GM12878 (cell line): ENCODE measurements at regions not wholly inside any gene's neighbourhood (a gene's known extent, or its start where the extent isn't known, plus 50 kb on each side); places are given as distances from the start of the nearest gene placed in this dataset.

Experiments used
- ATAC-seq: fragments of 200-7000 bp; cut with Tn5 transposase; 3 replicates; pipeline ENCODE4 v1.9.1; 2020; ENCODE audit warnings: mild to moderate bottlenecking, moderate library complexity
- BruUV-seq: library from RNA; stranded (reverse); fragments of 400-500 nt; replicated peaks from 2 replicates; lab custom pipeline; 2021; lab: Mats Ljungman, UMichigan
- CTCF ChIA-PET: fragments of 300-600 bp; sonication (Branson Sonifier 250); formaldehyde crosslinking; extraction: SDS; loops from one replicate; lab custom pipeline; 2021; ENCODE audit warnings: inconsistent platforms; lab: Yijun Ruan, JAX
- POLR2A ChIA-PET: fragments of 350-600 bp; formaldehyde crosslinking; extraction: SDS; loops from one replicate; lab custom pipeline; 2021; ENCODE audit warnings: inconsistent platforms; lab: Charles Lee
- RAD21 ChIA-PET: fragments of 300-600 bp; sonication (Branson Sonifier 250); formaldehyde crosslinking; loops from one replicate; lab custom pipeline; 2023; ENCODE audit warnings: antibody characterized with exemption; ENCODE audit not compliant: unreplicated experiment; lab: Charles Lee
- SMC1A ChIA-PET: fragments of 300-600 bp; sonication (Branson Sonifier 250); formaldehyde crosslinking; loops from one replicate; lab custom pipeline; 2023; ENCODE audit not compliant: unreplicated experiment, uncharacterized antibody; lab: Charles Lee
- DNase-seq: peaks from one replicate; pipeline ENCODE4 v3.0.0-alpha.2; 2011; ENCODE audit warnings: low read depth, low spot score
- FAIRE-seq: peaks from 3 replicates; lab custom pipeline; 2011; peaks lifted over from hg19 to GRCh38; lab: Jason Lieb, UNC
- H2AFZ ChIP-seq: 2 replicates; pipeline ENCODE4 v1.6.0; 2011; ENCODE audit warnings: low read depth, low read length, control low read depth; ENCODE audit not compliant: control insufficient read depth
- H3K27ac ChIP-seq: 2 replicates; pipeline ENCODE4 v1.5.1; 2011; ENCODE audit warnings: control low read depth; ENCODE audit not compliant: control insufficient read depth, insufficient read depth
- H3K27me3 ChIP-seq, 2 experiments: replicated peaks in 1 of 2; 2 replicates each; pipeline versions ENCODE4 v1.6.0 to v1.6.1; 2011; ENCODE audit warnings: low read length in 1 of 2; ENCODE audit not compliant: control insufficient read depth in 2 of 2, insufficient read depth in 2 of 2
- H3K36me3 ChIP-seq, 2 experiments: 2 replicates each; pipeline ENCODE4 v1.5.1; 2011; ENCODE audit warnings: low read length in 1 of 2; ENCODE audit not compliant: control insufficient read depth in 2 of 2, insufficient read depth in 2 of 2
- H3K4me1 ChIP-seq: 2 replicates; pipeline ENCODE4 v1.6.1; 2011; ENCODE audit warnings: mild to moderate bottlenecking, low read length, moderate library complexity, mixed read lengths; ENCODE audit not compliant: control insufficient read depth, insufficient read depth
- H3K4me2 ChIP-seq: 2 replicates; pipeline ENCODE4 v1.6.0; 2011; ENCODE audit warnings: control low read depth; ENCODE audit not compliant: control insufficient read depth, insufficient read depth
- H3K4me3 ChIP-seq: fragments of 200-600 bp; sonication (generic); 2 replicates; pipeline ENCODE4 v1.5.1; 2016
- H3K79me2 ChIP-seq: 2 replicates; pipeline ENCODE4 v1.6.0; 2011; ENCODE audit warnings: low read length; ENCODE audit not compliant: control insufficient read depth, insufficient read depth
- H3K9ac ChIP-seq: 2 replicates; pipeline ENCODE4 v1.8.0; 2011; ENCODE audit warnings: low read length, control low read depth, mixed read lengths; ENCODE audit not compliant: control insufficient read depth, insufficient read depth
- H3K9me3 ChIP-seq: replicated peaks from 3 replicates; pipeline ENCODE4 v1.5.1; 2011; ENCODE audit warnings: mild to moderate bottlenecking, low read length; ENCODE audit not compliant: control insufficient read depth, insufficient read depth
- H4K20me1 ChIP-seq: 2 replicates; pipeline ENCODE4 v1.6.0; 2011; ENCODE audit not compliant: control insufficient read depth, insufficient read depth
- CEBPZ ChIP-seq: fragments of 150-350 bp; IDR thresholded peaks from 2 replicates; pipeline ENCODE4 v1.6.1; 2016; ENCODE audit warnings: low read depth, low read length
- CREM ChIP-seq: IDR thresholded peaks from 2 replicates; pipeline ENCODE4 v1.6.1; 2014; ENCODE audit warnings: antibody characterized with exemption, low read depth
- EED ChIP-seq: sonication (generic); IDR thresholded peaks from 2 replicates; pipeline ENCODE4 v1.6.1; 2016; ENCODE audit warnings: antibody characterized with exemption, low read depth
- ETV6 ChIP-seq, 2 experiments: fragments of 450-650 bp in 1 of 2; IDR thresholded peaks in 1 of 2; conservative IDR thresholded peaks in 1 of 2; 2 replicates each; pipeline ENCODE4 v1.6.1; 2014; ENCODE audit warnings: antibody characterized with exemption in 1 of 2, borderline replicate concordance in 1 of 2, low read depth in 1 of 2, mild to moderate bottlenecking in 1 of 2, moderate library complexity in 1 of 2
- GATAD2B ChIP-seq: fragments of 450-650 bp; conservative IDR thresholded peaks from 2 replicates; pipeline ENCODE4 v1.6.1; 2017; ENCODE audit warnings: low read depth, mild to moderate bottlenecking, moderate library complexity
- MYB ChIP-seq: fragments of 150-350 bp; IDR thresholded peaks from 2 replicates; pipeline ENCODE4 v1.6.1; 2014; ENCODE audit warnings: mild to moderate bottlenecking, low read depth, low read length, borderline replicate concordance
- NBN ChIP-seq: fragments of 450-650 bp; IDR thresholded peaks from 2 replicates; pipeline ENCODE4 v1.6.1; 2016
- PRDM15 ChIP-seq: fragments of 450-650 bp; formaldehyde crosslinking; IDR thresholded peaks from 2 replicates; pipeline ENCODE4 v1.4.0; 2020; ENCODE audit warnings: mild to moderate bottlenecking, moderate library complexity
- RFX5 ChIP-seq: IDR thresholded peaks from 2 replicates; pipeline ENCODE4 v1.6.1; 2011; ENCODE audit warnings: low read depth, low read length, improper control_type of control experiment
- SREBF1 ChIP-seq: IDR thresholded peaks from 2 replicates; pipeline ENCODE4 v1.6.1; 2012; ENCODE audit warnings: mild to moderate bottlenecking, low read length
- USF2 ChIP-seq: IDR thresholded peaks from 2 replicates; pipeline ENCODE4 v1.6.1; 2011; ENCODE audit warnings: low read depth, low read length, improper control_type of control experiment, borderline replicate concordance
- ZNF24 ChIP-seq: fragments of 450-650 bp; IDR thresholded peaks from 2 replicates; pipeline ENCODE4 v1.6.1; 2017; ENCODE audit warnings: antibody characterized with exemption, mild to moderate bottlenecking
- ZSCAN29 ChIP-seq: fragments of 450-650 bp; IDR thresholded peaks from 2 replicates; pipeline ENCODE4 v1.6.1; 2017; ENCODE audit warnings: mild to moderate bottlenecking, moderate library complexity
- WGBS: methylation state at CpG from one replicate; pipeline ENCODE4 v1.1.6; 2016; ENCODE audit warnings: low lambda C conversion rate; ENCODE audit not compliant: insufficient replicate concordance, insufficient coverage; ENCODE audit errors: missing lambda C conversion rate; 5-methylcytosine and 5-hydroxymethylcytosine counted together
- in situ Hi-C: fragments of 300-500 bp; cut with MboI; formaldehyde crosslinking; loops from 9 replicates; pipeline ENCODE4 v1.14.3; 2018; ENCODE audit warnings: mixed read lengths
- intact Hi-C: fragments of 100-400 bp; cut with micrococcal nuclease; formaldehyde crosslinking; loops from one replicate; pipeline ENCODE4 v1.14.2; 2022; ENCODE audit not compliant: unreplicated experiment

- intact Hi-C loops: no loop called here
- H3K36me3 ChIP-seq: no peaks in the 10 kb centered on the region
- ChIA-PET CTCF (no interaction called here), SMC1A (no interaction called here), RAD21 (no interaction called here), POLR2A (no interaction called here)
- H2AFZ ChIP-seq: no peak overlapping the region
- WGBS: 51% methylated on average over 1 of the region's 1 CpG
- H3K9me3 ChIP-seq: no peaks in the 10 kb centered on the region
- no peaks in the 10 kb centered on the region for H4K20me1 ChIP-seq
- no peaks in the 10 kb centered on the region for H3K27me3 ChIP-seq
- in situ Hi-C loops: no loop called here
- ATAC-seq (no peak), DNase-seq (no peak), FAIRE-seq (no peak)
- no peaks in the 10 kb centered on the region for H3K79me2 ChIP-seq
- no TSS peak for BruUV-seq
- no peak for TF ChIP-seq ZNF24
- TF ChIP-seq GATAD2B: no peak
- TF ChIP-seq EED: no peak
- no peak for TF ChIP-seq ZSCAN29
- TF ChIP-seq MYB: no peak
- no peak for TF ChIP-seq CEBPZ
- TF ChIP-seq PRDM15 (CRISPR knock-in tag): no peak
- no peak for TF ChIP-seq ETV6 (conservative IDR thresholded peaks at IDR 0.05 in 1 of 2, IDR thresholded peaks at IDR 0.05 in 1 of 2; ENCODE audit: borderline replicate concordance in 1 of 2, low read depth in 1 of 2)
- TF ChIP-seq RFX5: no peak
- no peak for TF ChIP-seq CREM
- TF ChIP-seq USF2: no peak
- TF ChIP-seq NBN: no peak
- TF ChIP-seq SREBF1: no peak
- no peak overlapping the region for H3K4me3 ChIP-seq
- H3K9ac ChIP-seq: no peak overlapping the region
- H3K4me2 ChIP-seq: no peak overlapping the region
- no peaks in the 10 kb centered on the region for H3K4me1 ChIP-seq
- no peak overlapping the region for H3K27ac ChIP-seq
Measured at GRCh38 chr1:219316066-219316465, 142.4 kb downstream of the LYPLAL1 start.
